Mesenchymal stem cell (in vitro differentiated cells and primary cell): ENCODE measurements at regions not wholly inside any gene's neighbourhood (a gene's known extent, or its start where the extent isn't known, plus 50 kb on each side); places are given as distances from the start of the nearest gene placed in this dataset.

Experiments used
- DNase-seq: peaks from one replicate; pipeline ENCODE4 v3.0.0-alpha.2; 2013
- H2AFZ ChIP-seq: one replicate; pipeline ENCODE4 v1.6.1; 2013; ENCODE audit warnings: low read depth, mild to moderate bottlenecking, control low read depth, inconsistent platforms, low read length, moderate library complexity
- H2AK5ac ChIP-seq: 2 replicates; pipeline ENCODE4 v1.6.1; 2013; ENCODE audit warnings: low read length, moderate library complexity, mild to moderate bottlenecking, inconsistent platforms; ENCODE audit not compliant: severe bottlenecking
- H2BK120ac ChIP-seq: one replicate; pipeline ENCODE4 v1.6.1; 2013; ENCODE audit warnings: low read depth, mild to moderate bottlenecking, inconsistent platforms, low read length, moderate library complexity
- H2BK12ac ChIP-seq, 2 experiments: one replicate each; pipeline ENCODE4 v1.6.1; 2013; ENCODE audit warnings: inconsistent platforms in 2 of 2, low read length in 2 of 2, mild to moderate bottlenecking in 2 of 2, moderate library complexity in 2 of 2, control low read depth in 1 of 2
- H2BK15ac ChIP-seq: one replicate; pipeline ENCODE4 v1.6.1; 2013; ENCODE audit warnings: mild to moderate bottlenecking, low read depth, inconsistent platforms; ENCODE audit not compliant: poor library complexity, severe bottlenecking
- H2BK5ac ChIP-seq: 2 replicates; pipeline ENCODE4 v1.6.1; 2013; ENCODE audit warnings: low read depth, mild to moderate bottlenecking, low read length, control low read depth, inconsistent platforms; ENCODE audit not compliant: poor library complexity, severe bottlenecking
- H3K14ac ChIP-seq, 2 experiments: one replicate each; pipeline ENCODE4 v1.6.1; 2013; ENCODE audit warnings: inconsistent platforms in 2 of 2, low read length in 2 of 2, control low read depth in 1 of 2, mild to moderate bottlenecking in 1 of 2, moderate library complexity in 1 of 2
- H3K18ac ChIP-seq, 2 experiments: one replicate each; pipeline ENCODE4 v1.6.1; 2013; ENCODE audit warnings: inconsistent platforms in 2 of 2, low read length in 2 of 2, control low read depth in 1 of 2, low read depth in 1 of 2, mild to moderate bottlenecking in 1 of 2
- H3K23ac ChIP-seq, 2 experiments: one replicate each; pipeline ENCODE4 v1.6.1; 2013; ENCODE audit warnings: inconsistent platforms in 2 of 2, low read length in 2 of 2, mild to moderate bottlenecking in 2 of 2, moderate library complexity in 2 of 2, control low read depth in 1 of 2
- H3K27ac ChIP-seq: 2 replicates; pipeline ENCODE4 v1.5.1; 2013; ENCODE audit warnings: mild to moderate bottlenecking, moderate library complexity, low read length, control low read depth, inconsistent platforms; ENCODE audit not compliant: poor library complexity, severe bottlenecking
- H3K27me3 ChIP-seq, 2 experiments: 2 replicates each; pipeline versions ENCODE4 v1.6.1 to v1.7.0; 2013; ENCODE audit warnings: low read length in 2 of 2, mild to moderate bottlenecking in 2 of 2, moderate library complexity in 2 of 2, control low read depth in 1 of 2, inconsistent platforms in 1 of 2; ENCODE audit not compliant: control insufficient read depth in 1 of 2, insufficient read depth in 1 of 2
- H3K36me3 ChIP-seq, 2 experiments: 2 replicates each; pipeline versions ENCODE4 v1.6.1 to v1.7.0; 2013; ENCODE audit warnings: low read length in 2 of 2, control low read depth in 1 of 2, inconsistent platforms in 1 of 2, low read depth in 1 of 2, mild to moderate bottlenecking in 1 of 2; ENCODE audit not compliant: insufficient read depth in 2 of 2, control insufficient read depth in 1 of 2
- H3K4ac ChIP-seq, 2 experiments: one replicate each; pipeline ENCODE4 v1.6.1; 2013; ENCODE audit warnings: inconsistent platforms in 2 of 2, low read length in 2 of 2, mild to moderate bottlenecking in 2 of 2, moderate library complexity in 2 of 2, control low read depth in 1 of 2, low read depth in 1 of 2
- H3K4me1 ChIP-seq: 2 replicates; pipeline ENCODE4 v1.6.1; 2013; ENCODE audit warnings: low read depth, low read length, control low read depth; ENCODE audit not compliant: control insufficient read depth, insufficient read depth
- H3K4me2 ChIP-seq: 2 replicates; pipeline ENCODE4 v1.6.1; 2013; ENCODE audit warnings: low read length, mild to moderate bottlenecking, inconsistent platforms; ENCODE audit not compliant: poor library complexity, severe bottlenecking
- H3K4me3 ChIP-seq, 2 experiments: 2 replicates each; pipeline versions ENCODE4 v1.5.1 to v1.7.0; 2013; ENCODE audit warnings: low read length in 2 of 2, mild to moderate bottlenecking in 2 of 2, control low read depth in 1 of 2, low read depth in 1 of 2; ENCODE audit not compliant: insufficient read depth in 1 of 2
- H3K79me1 ChIP-seq: replicated peaks from 2 replicates; pipeline ENCODE4 v1.6.1; 2013; ENCODE audit warnings: mild to moderate bottlenecking, control low read depth, low read length, inconsistent platforms; ENCODE audit not compliant: poor library complexity, severe bottlenecking
- H3K9ac ChIP-seq: 2 replicates; pipeline ENCODE4 v1.7.0; 2013; ENCODE audit warnings: mild to moderate bottlenecking, low read length, moderate library complexity
- H3K9me3 ChIP-seq: 2 replicates; pipeline ENCODE4 v1.7.0; 2013; ENCODE audit warnings: mild to moderate bottlenecking, low read length; ENCODE audit not compliant: control insufficient read depth
- H4K8ac ChIP-seq: one replicate; pipeline ENCODE4 v1.6.1; 2013; ENCODE audit warnings: inconsistent platforms, mild to moderate bottlenecking, low read length, moderate library complexity
- H4K91ac ChIP-seq: one replicate; pipeline ENCODE4 v1.6.1; 2013; ENCODE audit warnings: mild to moderate bottlenecking, low read length, inconsistent platforms
- WGBS: methylation state at CpG from one replicate; pipeline ENCODE4 v1.1.7; 2013; ENCODE audit warnings: mixed read lengths; 5-methylcytosine and 5-hydroxymethylcytosine counted together

- no peak overlapping the region for H4K91ac ChIP-seq
- H4K8ac ChIP-seq: no peak overlapping the region
- no peaks in the 10 kb centered on the region for H3K9me3 ChIP-seq
- no peak overlapping the region for H2BK5ac ChIP-seq
- no peak overlapping the region for H3K9ac ChIP-seq
- no peaks in the 10 kb centered on the region for H3K79me1 ChIP-seq
- H3K14ac ChIP-seq: no peak overlapping the region
- no peaks in the 10 kb centered on the region for H3K36me3 ChIP-seq
- no peak overlapping the region for H2BK12ac ChIP-seq
- peaks cover 1% of the 10 kb centered on the region for H3K4me1 ChIP-seq
- H3K4me3 ChIP-seq: no peak overlapping the region
- H3K4ac ChIP-seq: no peak overlapping the region
- no peak overlapping the region for H3K27ac ChIP-seq
- no peak overlapping the region for H2AK5ac ChIP-seq
- H2BK15ac ChIP-seq: no peak overlapping the region
- no peak for DNase-seq
- H3K18ac ChIP-seq: no peak overlapping the region
- 67% methylated on average over 1 of the region's 1 CpG for WGBS
- no peak overlapping the region for H2AFZ ChIP-seq
- H3K4me2 ChIP-seq: no peak overlapping the region
- no peak overlapping the region for H2BK120ac ChIP-seq
- peaks cover 0 to 7% of the 10 kb centered on the region in 2 experiments for H3K27me3 ChIP-seq
- no peak overlapping the region for H3K23ac ChIP-seq
These were observed 184.8 kb downstream of the KTN1 start for GRCh38 chr14:55764784-55765183.

GRCh38 chr14:55766071-55766470 lies 186.1 kb downstream of the KTN1 start:
- Histone ChIP-seq H4K8ac (no peak overlapping the region), H3K4me3 (no peak overlapping the region), H3K36me3 (no peaks in the 10 kb centered on the region), H3K23ac (no peak overlapping the region), H2BK12ac (no peak overlapping the region), H3K4me2 (no peak overlapping the region), H3K4ac (no peak overlapping the region), H3K27ac (no peak overlapping the region), H2BK120ac (no peak overlapping the region), H3K4me1 (no peaks in the 10 kb centered on the region), H3K27me3 (peaks cover 0 to 10% of the 10 kb centered on the region in 2 experiments), H3K14ac (no peak overlapping the region), H4K91ac (no peak overlapping the region), H2AFZ (no peak overlapping the region), H3K9me3 (no peaks in the 10 kb centered on the region), H3K9ac (no peak overlapping the region), H2BK15ac (no peak overlapping the region), H3K79me1 (no peaks in the 10 kb centered on the region), H2BK5ac (no peak overlapping the region), H2AK5ac (no peak overlapping the region), H3K18ac (no peak overlapping the region)
- 96% methylated on average over 22 of the region's 22 CpGs for WGBS
- DNase-seq: no peak

DNA sequence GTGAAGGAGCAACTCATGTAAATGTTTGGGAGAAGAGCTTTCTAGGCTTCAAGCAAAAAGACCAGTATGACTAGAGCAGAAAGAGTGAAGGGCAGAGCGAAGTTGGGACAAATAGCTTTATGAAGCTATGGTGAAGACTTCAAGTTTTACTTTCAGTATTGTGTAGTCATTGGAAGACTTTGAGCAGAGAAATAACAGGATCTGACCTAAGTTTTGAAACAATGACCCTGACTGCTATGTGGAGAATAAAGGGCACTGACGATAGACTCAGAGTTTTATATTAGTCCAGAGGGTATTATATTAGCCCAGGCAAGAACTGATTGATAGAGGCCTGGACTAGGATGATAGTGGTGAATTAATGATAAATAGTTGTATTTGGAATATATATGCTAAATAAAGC lies 187.3 kb downstream of the KTN1 start:
- H3K18ac ChIP-seq: no peak overlapping the region
- H2BK5ac ChIP-seq: no peak overlapping the region
- H2BK120ac ChIP-seq: no peak overlapping the region
- H3K36me3 ChIP-seq: no peaks in the 10 kb centered on the region
- H3K4me3 ChIP-seq: no peak overlapping the region
- H2AFZ ChIP-seq: no peak overlapping the region
- no peaks in the 10 kb centered on the region for H3K79me1 ChIP-seq
- H3K27me3 ChIP-seq: peaks cover 0 to 13% of the 10 kb centered on the region in 2 experiments
- no peak overlapping the region for H3K9ac ChIP-seq
- no peak overlapping the region for H3K14ac ChIP-seq
- peaks cover under 1% of the 10 kb centered on the region for H3K4me1 ChIP-seq
- no peak overlapping the region for H3K27ac ChIP-seq
- WGBS: 91% methylated on average over 2 of the region's 2 CpGs
- no peak overlapping the region for H2BK12ac ChIP-seq
- no peak overlapping the region for H3K4ac ChIP-seq
- no peak overlapping the region for H3K4me2 ChIP-seq
- H4K91ac ChIP-seq: no peak overlapping the region
- no peak overlapping the region for H4K8ac ChIP-seq
- no peak overlapping the region for H3K23ac ChIP-seq
- no peaks in the 10 kb centered on the region for H3K9me3 ChIP-seq
- no peak overlapping the region for H2AK5ac ChIP-seq
- no peak overlapping the region for H2BK15ac ChIP-seq
- peak; percentile 8 for DNase-seq

GRCh38 chr14:55769877-55770276 lies 189.9 kb downstream of the KTN1 start:
- Histone ChIP-seq H3K18ac (no peak overlapping the region), H3K9me3 (no peaks in the 10 kb centered on the region), H3K14ac (no peak overlapping the region), H3K27ac (no peak overlapping the region), H3K4me3 (no peak overlapping the region), H4K8ac (no peak overlapping the region), H2AFZ (no peak overlapping the region), H2BK12ac (no peak overlapping the region), H2BK5ac (no peak overlapping the region), H2BK120ac (no peak overlapping the region), H3K23ac (no peak overlapping the region), H3K4me2 (no peak overlapping the region), H3K9ac (no peak overlapping the region), H2BK15ac (no peak overlapping the region), H3K27me3 (peaks cover 0 to 13% of the 10 kb centered on the region in 2 experiments), H4K91ac (no peak overlapping the region), H2AK5ac (no peak overlapping the region), H3K4ac (no peak overlapping the region), H3K4me1 (peaks cover 4% of the 10 kb centered on the region), H3K36me3 (no peaks in the 10 kb centered on the region), H3K79me1 (no peaks in the 10 kb centered on the region)
- no peak for DNase-seq
- no CpG with 5 or more reads among the region's 3 CpGs for WGBS
